ENCODE measurements at regions not wholly inside any gene's neighbourhood (a gene's known extent, or its start where the extent isn't known, plus 50 kb on each side); places are given as distances from the start of the nearest gene placed in this dataset.

DNA sequence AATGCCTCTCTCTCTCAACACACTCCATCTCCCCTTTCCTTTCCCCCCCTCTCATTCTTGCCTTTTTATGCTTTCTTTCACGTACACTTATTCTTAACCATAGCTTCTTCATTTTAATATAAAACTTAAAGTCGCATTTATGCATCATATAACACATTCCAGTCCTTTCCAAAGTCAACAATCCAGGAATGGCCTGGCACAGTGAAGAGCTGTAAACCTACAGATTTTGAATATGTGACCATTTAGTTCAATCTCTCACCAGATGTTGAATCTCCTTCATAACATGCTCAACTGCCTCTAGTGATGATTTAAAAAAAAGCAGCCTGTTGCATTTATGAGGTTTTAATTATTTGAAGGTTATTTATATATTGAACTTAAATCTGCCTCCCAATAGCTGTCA lies 186.2 kb upstream of the GRAMD2B start:
- no peak overlapping the region for H3K4me3 ChIP-seq (ENCODE audit: low read length)
- H3K4me1 ChIP-seq (ENCODE audit: insufficient read depth, low read length) = no peaks in the 10 kb centered on the region
- no peaks in the 10 kb centered on the region for H3K9me3 ChIP-seq (ENCODE audit: low read depth, low read length)
- H3K27me3 ChIP-seq (ENCODE audit: insufficient read depth, low read length) = no peaks in the 10 kb centered on the region

DNA sequence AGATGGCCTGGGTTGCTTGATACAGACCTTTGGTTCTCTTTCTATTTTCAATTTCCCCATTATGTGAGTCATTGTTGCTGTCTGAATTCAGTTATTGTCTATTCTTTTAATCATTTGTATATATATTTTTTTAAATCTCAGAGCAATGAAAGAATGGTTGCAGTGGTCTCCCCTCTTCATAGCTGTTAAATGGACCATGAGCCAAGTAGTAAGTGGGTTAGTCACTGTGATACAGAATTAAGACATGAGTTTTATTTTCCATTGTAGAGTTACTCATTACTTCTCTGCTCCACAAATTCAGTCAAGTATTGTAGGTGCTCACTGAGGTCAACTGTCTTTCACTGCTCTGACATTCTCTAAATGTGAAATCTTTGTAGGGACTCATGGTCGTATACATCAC lies 174.6 kb upstream of the GRAMD2B start:
- Histone ChIP-seq H3K4me1 (ENCODE audit: insufficient read depth, low read length) (no peaks in the 10 kb centered on the region), H3K4me3 (ENCODE audit: low read length) (no peak overlapping the region), H3K27me3 (ENCODE audit: insufficient read depth, low read length) (no peaks in the 10 kb centered on the region), H3K9me3 (ENCODE audit: low read depth, low read length) (no peaks in the 10 kb centered on the region)

DNA sequence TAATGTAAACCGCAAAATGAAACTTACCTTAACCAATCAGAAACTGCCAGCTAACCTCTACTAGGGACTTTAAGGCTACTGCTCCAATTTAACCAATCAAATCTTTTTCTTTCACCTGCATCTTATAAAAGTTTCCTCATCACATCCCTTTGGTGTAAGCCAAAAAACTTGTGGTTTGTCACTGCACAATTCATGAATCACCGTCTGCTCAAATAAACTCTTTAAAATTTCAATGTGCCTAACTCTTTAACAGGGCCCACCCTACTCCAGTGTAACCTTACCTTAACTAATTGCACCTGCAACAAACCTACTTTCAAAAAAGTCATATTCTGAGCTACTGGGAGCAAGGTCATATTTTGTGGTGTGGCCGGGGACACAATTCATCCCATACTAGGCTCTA lies 172.2 kb upstream of the GRAMD2B start:
- no peak overlapping the region for H3K4me3 ChIP-seq (ENCODE audit: low read length)
- no peaks in the 10 kb centered on the region for H3K9me3 ChIP-seq (ENCODE audit: low read depth, low read length)
- H3K27me3 ChIP-seq (ENCODE audit: insufficient read depth, low read length) = no peaks in the 10 kb centered on the region
- H3K4me1 ChIP-seq (ENCODE audit: insufficient read depth, low read length) = no peaks in the 10 kb centered on the region

GRCh38 chr5:126253406-126253805 lies 169.8 kb upstream of the GRAMD2B start:
- no peak overlapping the region for H3K4me3 ChIP-seq (ENCODE audit: low read length)
- no peaks in the 10 kb centered on the region for H3K27me3 ChIP-seq (ENCODE audit: insufficient read depth, low read length)
- H3K4me1 ChIP-seq (ENCODE audit: insufficient read depth, low read length) = no peaks in the 10 kb centered on the region
- H3K9me3 ChIP-seq (ENCODE audit: low read depth, low read length) = no peaks in the 10 kb centered on the region

GRCh38 chr5:126263591-126264184 lies 159.5 kb upstream of the GRAMD2B start:
- no peaks in the 10 kb centered on the region for H3K27me3 ChIP-seq (ENCODE audit: insufficient read depth, low read length)
- no peaks in the 10 kb centered on the region for H3K4me1 ChIP-seq (ENCODE audit: insufficient read depth, low read length)
- H3K9me3 ChIP-seq (ENCODE audit: low read depth, low read length) = peaks cover 5% of the 10 kb centered on the region
- H3K4me3 ChIP-seq (ENCODE audit: low read length) = no peak overlapping the region

- H3K4me3 ChIP-seq (ENCODE audit: low read length) = no peak overlapping the region
- H3K9me3 ChIP-seq (ENCODE audit: low read depth, low read length) = no peaks in the 10 kb centered on the region
- H3K4me1 ChIP-seq (ENCODE audit: insufficient read depth, low read length) = no peaks in the 10 kb centered on the region
- H3K27me3 ChIP-seq (ENCODE audit: insufficient read depth, low read length) = no peaks in the 10 kb centered on the region
These were observed 157.3 kb upstream of the GRAMD2B start for GRCh38 chr5:126265917-126266316.

DNA sequence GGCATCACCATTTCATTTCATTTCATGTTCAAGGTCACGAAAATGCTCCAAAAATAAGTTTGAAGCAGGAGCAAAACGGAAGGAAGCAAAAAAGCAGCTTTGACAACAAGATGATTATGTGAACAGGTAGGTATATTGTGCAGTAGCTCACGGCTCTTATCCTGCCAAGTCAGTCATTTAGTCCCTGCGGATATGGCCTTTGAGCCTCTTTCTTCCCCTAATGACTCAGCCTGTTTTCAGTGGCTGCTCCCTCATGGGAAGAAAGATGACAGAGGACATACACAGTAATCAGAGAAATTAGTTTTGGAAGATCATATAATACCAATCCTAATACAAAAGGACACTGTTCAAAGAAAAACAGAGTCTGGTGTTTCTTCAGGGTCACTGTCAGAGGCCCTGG lies 155.8 kb upstream of the GRAMD2B start:
- Histone ChIP-seq H3K27me3 (ENCODE audit: insufficient read depth, low read length) (no peaks in the 10 kb centered on the region), H3K4me3 (ENCODE audit: low read length) (no peak overlapping the region), H3K9me3 (ENCODE audit: low read depth, low read length) (no peaks in the 10 kb centered on the region), H3K4me1 (ENCODE audit: insufficient read depth, low read length) (no peaks in the 10 kb centered on the region)

DNA sequence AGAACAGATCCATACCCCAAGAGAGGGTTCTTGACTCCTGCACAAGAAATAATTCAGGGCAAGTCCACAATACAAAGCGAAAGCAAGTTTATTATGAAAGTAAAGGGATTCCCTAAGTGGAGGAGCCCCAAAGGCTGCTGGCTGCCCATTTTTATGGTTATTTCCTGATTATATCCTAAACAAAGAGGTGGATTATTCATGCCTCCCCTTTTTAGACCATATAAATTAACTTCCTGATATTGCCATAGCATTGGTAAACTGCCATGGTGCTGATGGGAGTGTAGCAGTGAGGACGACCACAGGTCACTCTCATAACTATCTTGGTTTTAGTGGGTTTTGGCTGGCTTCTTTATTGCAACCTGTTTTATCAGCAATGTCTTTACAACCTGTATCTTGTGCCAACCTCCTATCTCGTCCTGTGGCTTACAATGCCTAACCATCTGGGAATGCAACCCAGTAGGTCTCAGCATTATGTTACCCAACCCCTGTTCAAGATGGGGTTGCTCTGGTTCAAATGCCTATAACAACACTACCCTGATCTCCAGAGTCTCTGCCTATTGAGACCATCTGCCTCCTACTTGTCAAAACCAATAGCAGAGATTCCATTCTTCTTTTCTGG lies 154.4 kb upstream of the GRAMD2B start:
- Histone ChIP-seq H3K4me3 (ENCODE audit: low read length) (no peak overlapping the region), H3K27me3 (ENCODE audit: insufficient read depth, low read length) (no peaks in the 10 kb centered on the region), H3K9me3 (ENCODE audit: low read depth, low read length) (no peaks in the 10 kb centered on the region), H3K4me1 (ENCODE audit: insufficient read depth, low read length) (no peaks in the 10 kb centered on the region)

DNA sequence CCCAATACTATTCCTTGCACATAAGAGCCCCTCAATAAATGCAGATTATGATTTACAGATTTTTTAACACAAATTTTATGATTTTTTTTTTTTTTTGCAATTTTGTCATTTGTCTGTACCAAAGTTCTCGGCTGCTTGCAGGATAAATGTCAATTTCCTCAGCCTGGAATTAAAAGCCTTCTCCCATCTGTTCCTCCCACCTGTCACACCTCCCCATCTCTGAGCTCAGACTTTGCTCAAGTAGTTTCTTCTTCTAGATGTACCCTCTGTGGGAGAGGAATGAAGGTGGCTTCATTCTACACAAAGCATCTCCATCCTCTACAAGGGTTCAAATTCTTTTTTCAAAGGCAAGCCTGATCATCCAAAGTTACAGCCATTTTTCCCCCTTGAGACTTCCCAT lies 153.7 kb upstream of the GRAMD2B start:
- H3K4me3 ChIP-seq (ENCODE audit: low read length) = no peak overlapping the region
- H3K27me3 ChIP-seq (ENCODE audit: insufficient read depth, low read length) = no peaks in the 10 kb centered on the region
- H3K4me1 ChIP-seq (ENCODE audit: insufficient read depth, low read length) = no peaks in the 10 kb centered on the region
- no peaks in the 10 kb centered on the region for H3K9me3 ChIP-seq (ENCODE audit: low read depth, low read length)

- no peaks in the 10 kb centered on the region for H3K27me3 ChIP-seq (ENCODE audit: insufficient read depth, low read length)
- no peaks in the 10 kb centered on the region for H3K4me1 ChIP-seq (ENCODE audit: insufficient read depth, low read length)
- no peaks in the 10 kb centered on the region for H3K9me3 ChIP-seq (ENCODE audit: low read depth, low read length)
- H3K4me3 ChIP-seq (ENCODE audit: low read length) = no peak overlapping the region
These were observed 152.1 kb upstream of the GRAMD2B start for GRCh38 chr5:126271141-126271540.

GRCh38 chr5:126274076-126274762 lies 149.0 kb upstream of the GRAMD2B start:
- no peaks in the 10 kb centered on the region for H3K9me3 ChIP-seq (ENCODE audit: low read depth, low read length)
- no peaks in the 10 kb centered on the region for H3K4me1 ChIP-seq (ENCODE audit: insufficient read depth, low read length)
- no peak overlapping the region for H3K4me3 ChIP-seq (ENCODE audit: low read length)
- H3K27me3 ChIP-seq (ENCODE audit: insufficient read depth, low read length) = no peaks in the 10 kb centered on the region

GRCh38 chr5:126274763-126275125 lies 148.5 kb upstream of the GRAMD2B start:
- no peak overlapping the region for H3K4me3 ChIP-seq (ENCODE audit: low read length)

GRCh38 chr5:126277762-126278161 lies 145.4 kb upstream of the GRAMD2B start:
- H3K4me1 ChIP-seq (ENCODE audit: insufficient read depth, low read length) = no peaks in the 10 kb centered on the region
- H3K27me3 ChIP-seq (ENCODE audit: insufficient read depth, low read length) = no peaks in the 10 kb centered on the region
- no peaks in the 10 kb centered on the region for H3K9me3 ChIP-seq (ENCODE audit: low read depth, low read length)
- no peak overlapping the region for H3K4me3 ChIP-seq (ENCODE audit: low read length)

More at GRCh38 chr5:126274763-126275125, 148.5 kb upstream of the GRAMD2B start:
- no peaks in the 10 kb centered on the region for H3K9me3 ChIP-seq (ENCODE audit: low read depth, low read length)
- no peaks in the 10 kb centered on the region for H3K27me3 ChIP-seq (ENCODE audit: insufficient read depth, low read length)
- no peaks in the 10 kb centered on the region for H3K4me1 ChIP-seq (ENCODE audit: insufficient read depth, low read length)

GRCh38 chr5:126280343-126280742 lies 142.9 kb upstream of the GRAMD2B start:
- H3K4me3 ChIP-seq (ENCODE audit: low read length) = no peak overlapping the region
- no peaks in the 10 kb centered on the region for H3K9me3 ChIP-seq (ENCODE audit: low read depth, low read length)
- no peaks in the 10 kb centered on the region for H3K27me3 ChIP-seq (ENCODE audit: insufficient read depth, low read length)

DNA sequence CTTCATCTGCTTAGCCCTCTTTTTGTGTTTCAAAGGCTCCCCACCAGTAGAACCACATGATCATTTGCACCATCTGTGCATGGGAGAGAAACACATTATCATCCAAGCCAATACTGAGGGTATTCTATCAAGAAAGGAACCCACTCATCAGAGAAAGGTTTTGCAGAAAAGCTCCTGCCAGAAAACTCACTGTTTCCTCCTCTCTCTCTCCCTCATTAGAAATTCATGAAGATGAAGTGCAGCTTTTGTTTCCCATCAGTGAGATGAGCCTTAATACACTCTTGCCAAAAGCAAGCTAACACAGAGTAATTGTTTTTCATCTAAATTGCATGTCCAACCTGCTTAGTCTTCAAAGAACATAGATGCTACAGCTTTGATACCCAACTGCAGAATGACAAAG lies 142.4 kb upstream of the GRAMD2B start:
- H3K4me1 ChIP-seq (ENCODE audit: insufficient read depth, low read length) = no peaks in the 10 kb centered on the region
- no peak overlapping the region for H3K4me3 ChIP-seq (ENCODE audit: low read length)
- H3K9me3 ChIP-seq (ENCODE audit: low read depth, low read length) = no peaks in the 10 kb centered on the region
- H3K27me3 ChIP-seq (ENCODE audit: insufficient read depth, low read length) = no peaks in the 10 kb centered on the region

More at GRCh38 chr5:126280343-126280742, 142.9 kb upstream of the GRAMD2B start:
- H3K4me1 ChIP-seq (ENCODE audit: insufficient read depth, low read length) = no peaks in the 10 kb centered on the region

All from mononuclear cell (primary cell).